ENCODE measurements at regions not wholly inside any gene's neighbourhood (a gene's known extent, or its start where the extent isn't known, plus 50 kb on each side); places are given as distances from the start of the nearest gene placed in this dataset.
A peak's percentile ranks its signal among the peaks of the same experiment; 100 is the strongest.

- DNase-seq = no peak
Observed at GRCh38 chr7:25966469-25966868, 185.5 kb upstream of the NFE2L3 start.

GRCh38 chr7:25967278-25968204 lies 184.5 kb upstream of the NFE2L3 start:
- DNase-seq = no peak

GRCh38 chr7:25968205-25968993 lies 183.6 kb upstream of the NFE2L3 start:
- DNase-seq = no peak

GRCh38 chr7:25970356-25970755 lies 181.6 kb upstream of the NFE2L3 start:
- DNase-seq = no peak

GRCh38 chr7:25970911-25971310 lies 181.1 kb upstream of the NFE2L3 start:
- DNase-seq = no peak

GRCh38 chr7:25976630-25977029 lies 175.4 kb upstream of the NFE2L3 start:
- no peak for DNase-seq

- DNase-seq = no peak
Observed at GRCh38 chr7:25978466-25978865, 173.5 kb upstream of the NFE2L3 start.

- DNase-seq = no peak
Observed at GRCh38 chr7:25979605-25980004, 172.4 kb upstream of the NFE2L3 start.

GRCh38 chr7:25982684-25983083 lies 169.3 kb upstream of the NFE2L3 start:
- DNase-seq = peak; percentile 10

GRCh38 chr7:25985196-25985595 lies 166.8 kb upstream of the NFE2L3 start:
- no peak for DNase-seq

- DNase-seq = no peak
Observed at GRCh38 chr7:25988640-25989039, 163.4 kb upstream of the NFE2L3 start.

- peak; percentile 3 for DNase-seq
Observed at GRCh38 chr7:25989140-25989705, 162.8 kb upstream of the NFE2L3 start.

- DNase-seq = no peak
Observed at GRCh38 chr7:25994433-25994994, 157.5 kb upstream of the NFE2L3 start.

- DNase-seq = no peak
Observed at GRCh38 chr7:25995216-25995615, 156.8 kb upstream of the NFE2L3 start.

- DNase-seq = no peak
Observed at GRCh38 chr7:25996006-25996408, 156.0 kb upstream of the NFE2L3 start.

GRCh38 chr7:25998499-25998898 lies 153.5 kb upstream of the NFE2L3 start:
- no peak for DNase-seq

- no peak for DNase-seq
Observed at GRCh38 chr7:26000841-26001240, 151.2 kb upstream of the NFE2L3 start.

GRCh38 chr7:26001662-26002244 lies 150.2 kb upstream of the NFE2L3 start:
- no peak for DNase-seq

- no peak for DNase-seq
Observed at GRCh38 chr7:26005683-26006410, 146.2 kb upstream of the NFE2L3 start.

- DNase-seq = no peak
Observed at GRCh38 chr7:26006426-26006825, 145.6 kb upstream of the NFE2L3 start.

- no peak for DNase-seq
Observed at GRCh38 chr7:26007510-26007909, 144.5 kb upstream of the NFE2L3 start.

GRCh38 chr7:26008428-26008827 lies 143.6 kb upstream of the NFE2L3 start:
- no peak for DNase-seq

Data from NCI-H345 (cell line).